Esophagus (tissue), 2 donors: ENCODE measurements at regions not wholly inside any gene's neighbourhood (a gene's known extent, or its start where the extent isn't known, plus 50 kb on each side); places are given as distances from the start of the nearest gene placed in this dataset.

Experiments
- H3K27ac ChIP-seq, 2 donors: one replicate each; pipeline ENCODE4 v1.5.1; 2013; ENCODE audit warnings: low read depth in 2 of 2, mild to moderate bottlenecking in 2 of 2, inconsistent platforms in 1 of 2, low read length in 1 of 2, moderate library complexity in 1 of 2
- H3K27me3 ChIP-seq, 2 donors: one replicate each; pipeline ENCODE4 v1.6.1; 2013; ENCODE audit warnings: low read length in 2 of 2, control low read depth in 1 of 2, mild to moderate bottlenecking in 1 of 2; ENCODE audit not compliant: insufficient read depth in 2 of 2, control insufficient read depth in 1 of 2
- H3K36me3 ChIP-seq, 2 donors: one replicate each; pipeline ENCODE4 v1.6.1; 2013; ENCODE audit warnings: low read length in 1 of 2; ENCODE audit not compliant: control insufficient read depth in 2 of 2, insufficient read depth in 2 of 2
- H3K4me1 ChIP-seq, 2 donors: one replicate each; pipeline ENCODE4 v1.6.1; 2013; ENCODE audit warnings: low read length in 1 of 2; ENCODE audit not compliant: control insufficient read depth in 2 of 2, insufficient read depth in 2 of 2
- H3K4me3 ChIP-seq, 2 donors: one replicate each; pipeline ENCODE4 v1.5.1; 2013; ENCODE audit warnings: low read length in 2 of 2, mild to moderate bottlenecking in 2 of 2, low read depth in 1 of 2, moderate library complexity in 1 of 2
- H3K9me3 ChIP-seq, 2 donors: one replicate each; pipeline ENCODE4 v1.6.1; 2013; ENCODE audit warnings: mild to moderate bottlenecking in 2 of 2, low read depth in 1 of 2, low read length in 1 of 2, moderate library complexity in 1 of 2; ENCODE audit not compliant: control insufficient read depth in 2 of 2, insufficient read depth in 1 of 2
- WGBS, 2 donors: extraction: QIAGEN DNeasy Blood & Tissue Kit; methylation state at CpG; one replicate each; pipeline ENCODE4 v1.1.7; 2013; 5-methylcytosine and 5-hydroxymethylcytosine counted together
- donor health status: healthy with polysubstance abuse.
- donor health status: Bipolar disorder and iron deficiency.

DNA sequence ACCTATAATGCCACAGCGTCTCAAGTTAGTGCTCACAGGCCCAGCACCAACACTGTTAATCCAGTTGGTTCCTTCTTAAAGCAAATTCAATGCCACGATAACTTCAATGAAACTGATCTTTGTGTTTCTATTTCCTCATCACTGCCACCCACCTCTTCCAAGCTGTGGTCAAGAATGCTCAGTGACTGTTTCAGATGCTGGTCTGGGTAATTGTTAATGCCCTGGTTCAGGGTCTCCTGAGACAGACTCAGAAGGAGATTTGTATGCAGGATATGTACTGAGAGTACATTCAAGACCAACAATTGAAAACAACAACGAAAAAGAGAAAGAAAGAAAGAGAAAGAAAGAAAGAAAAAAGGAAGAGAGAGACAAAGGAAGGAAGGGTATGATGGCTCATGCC lies 505.3 kb downstream of the TLE4 start:
- Histone ChIP-seq H3K4me3 (no peak overlapping the region), H3K4me1 (peaks cover 0 to 5% of the 10 kb centered on the region in 2 donors)

DNA sequence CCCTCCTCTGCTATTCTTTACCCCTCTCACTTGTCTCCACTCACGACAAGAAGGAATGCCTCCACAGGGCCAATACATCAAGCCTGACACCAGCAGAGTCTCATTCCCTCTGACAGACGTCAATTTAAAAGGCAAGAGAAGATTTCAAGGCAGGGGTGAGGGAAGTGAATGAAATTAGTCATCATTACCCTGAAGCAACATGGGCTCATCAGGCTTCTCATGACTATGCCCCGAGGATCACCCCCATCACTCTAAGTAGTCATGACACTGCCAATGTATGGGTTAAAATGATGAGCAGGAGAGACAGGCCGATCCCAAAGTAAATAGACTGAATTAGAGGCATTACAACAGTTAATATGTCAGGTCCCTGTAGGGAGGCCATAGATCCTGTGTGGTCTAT lies 504.4 kb downstream of the TLE4 start:
- Histone ChIP-seq H3K4me3 (no peak overlapping the region), H3K27me3 (no peaks in the 10 kb centered on the region), H3K4me1 (peaks cover 0 to 5% of the 10 kb centered on the region in 2 donors), H3K36me3 (no peaks in the 10 kb centered on the region), H3K9me3 (no peaks in the 10 kb centered on the region), H3K27ac (no peak overlapping the region)
- 52 to 60% methylated on average over 4 of the region's 4 CpGs for whole genome bisulfite sequencing, 2 donors

More for the DNA sequence above, 505.3 kb downstream of the TLE4 start:
- WGBS, 2 donors = 83% methylated on average over 3 of the region's 3 CpGs
- Histone ChIP-seq H3K27me3 (no peaks in the 10 kb centered on the region), H3K36me3 (no peaks in the 10 kb centered on the region), H3K27ac (no peak overlapping the region), H3K9me3 (no peaks in the 10 kb centered on the region)

DNA sequence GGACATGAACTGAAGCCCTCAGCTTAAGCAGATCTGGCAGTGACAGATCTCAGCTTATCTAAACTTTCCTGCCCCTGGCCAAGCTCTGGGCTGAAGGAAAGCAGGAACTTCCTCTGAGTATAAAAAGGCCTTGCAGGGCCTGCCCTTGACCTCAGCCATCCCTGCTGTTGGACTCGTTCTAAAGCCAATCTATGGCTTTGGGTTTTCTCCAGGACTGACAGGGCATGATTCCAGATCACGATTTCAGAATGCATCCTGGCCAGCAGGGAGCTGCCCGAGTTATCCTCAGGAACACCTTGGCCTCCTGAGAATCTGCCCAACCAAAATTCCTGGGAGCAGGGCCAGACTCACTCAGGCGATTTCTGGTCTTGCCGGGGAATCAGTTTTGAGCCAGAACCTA lies 502.7 kb downstream of the TLE4 start:
- peaks cover 0 to 5% of the 10 kb centered on the region in 2 donors for H3K4me1 ChIP-seq
- H3K27me3 ChIP-seq = no peaks in the 10 kb centered on the region
- no peaks in the 10 kb centered on the region for H3K36me3 ChIP-seq
- H3K27ac ChIP-seq = no peak overlapping the region
- 29 to 37% methylated on average over 5 of the region's 5 CpGs for WGBS, 2 donors
- no peaks in the 10 kb centered on the region for H3K9me3 ChIP-seq
- H3K4me3 ChIP-seq = no peak overlapping the region

DNA sequence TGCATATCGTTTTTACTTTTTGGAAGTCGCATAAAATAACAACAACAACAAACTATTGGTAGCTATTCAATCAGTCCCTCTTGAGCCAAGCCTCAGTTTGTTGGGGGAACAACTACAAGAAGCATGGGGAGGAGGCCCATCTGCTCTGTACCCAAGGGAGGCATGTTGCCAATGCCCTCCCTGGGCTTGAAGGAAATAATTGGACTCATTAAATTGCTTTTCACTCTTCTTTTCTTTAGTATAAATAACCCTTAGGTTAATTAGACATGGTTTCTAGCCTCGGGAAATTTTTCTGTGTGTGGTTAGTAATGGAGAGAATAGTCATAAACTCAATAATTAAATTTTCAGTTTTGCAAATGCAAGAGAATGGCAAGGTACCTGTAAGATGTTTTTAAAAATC lies 500.7 kb downstream of the TLE4 start:
- WGBS, 2 donors = 91% methylated on average over 3 of the region's 3 CpGs
- Histone ChIP-seq H3K9me3 (no peaks in the 10 kb centered on the region), H3K27me3 (no peaks in the 10 kb centered on the region), H3K4me3 (no peak overlapping the region), H3K4me1 (peaks cover 0 to 5% of the 10 kb centered on the region in 2 donors), H3K27ac (no peak overlapping the region), H3K36me3 (no peaks in the 10 kb centered on the region)

DNA sequence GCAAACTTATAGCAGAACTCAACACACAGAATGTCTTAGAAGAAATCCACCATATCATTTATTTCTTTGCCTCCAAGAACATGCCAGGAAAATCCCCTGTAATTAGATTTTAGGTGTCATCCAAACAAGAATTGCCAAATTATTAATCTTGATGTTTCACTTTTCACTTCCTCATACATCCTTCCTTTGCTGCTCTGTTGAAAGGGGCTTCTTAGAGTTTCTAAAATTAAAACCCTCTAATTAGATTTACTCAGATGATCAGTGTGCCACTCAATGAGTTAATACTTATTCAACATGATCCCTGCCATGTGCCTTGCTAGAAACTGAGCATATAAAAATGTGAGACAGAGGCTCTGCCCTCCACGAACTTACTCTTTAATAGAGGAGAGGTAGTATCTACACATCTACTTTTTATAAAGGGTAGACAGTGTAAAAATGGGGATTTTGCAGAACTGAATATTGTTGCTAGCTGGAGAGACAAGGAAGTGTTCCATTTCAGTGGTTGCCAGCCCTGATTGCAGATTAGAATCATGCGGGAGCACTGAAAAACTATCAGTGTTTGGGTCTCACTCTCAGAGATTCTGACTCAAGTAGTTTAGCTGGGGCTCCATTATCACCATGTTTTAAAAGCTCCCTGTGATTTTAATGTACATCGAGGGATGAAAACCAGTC lies 498.4 kb downstream of the TLE4 start:
- Histone ChIP-seq H3K4me3 (no peak overlapping the region), H3K9me3 (no peaks in the 10 kb centered on the region), H3K4me1 (peaks cover 0 to 5% of the 10 kb centered on the region in 2 donors), H3K36me3 (no peaks in the 10 kb centered on the region), H3K27me3 (no peaks in the 10 kb centered on the region), H3K27ac (no peak overlapping the region)
- 83 to 90% methylated on average over 3 of the region's 3 CpGs for WGBS, 2 donors

DNA sequence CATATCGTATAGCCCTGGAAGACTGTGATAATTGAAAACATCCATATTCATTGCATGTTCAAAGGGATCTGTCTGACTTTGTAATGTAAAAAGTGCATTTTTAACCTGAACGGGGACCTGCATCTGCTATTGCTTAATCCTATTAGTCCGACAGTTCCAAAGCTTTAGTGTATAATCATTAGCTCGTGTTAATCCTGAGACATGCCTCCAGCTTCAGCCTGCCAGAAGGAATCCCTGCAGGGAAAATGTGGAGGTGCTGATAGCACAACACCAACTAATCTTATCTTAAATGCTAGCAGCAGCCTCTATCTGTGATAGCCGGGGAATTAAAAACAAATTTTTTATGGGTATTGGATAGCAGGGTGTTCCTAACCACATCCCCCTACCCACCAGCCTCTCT lies 495.2 kb downstream of the TLE4 start:
- H3K9me3 ChIP-seq = no peaks in the 10 kb centered on the region
- 31 to 42% methylated on average over 5 of the region's 5 CpGs for WGBS, 2 donors

DNA sequence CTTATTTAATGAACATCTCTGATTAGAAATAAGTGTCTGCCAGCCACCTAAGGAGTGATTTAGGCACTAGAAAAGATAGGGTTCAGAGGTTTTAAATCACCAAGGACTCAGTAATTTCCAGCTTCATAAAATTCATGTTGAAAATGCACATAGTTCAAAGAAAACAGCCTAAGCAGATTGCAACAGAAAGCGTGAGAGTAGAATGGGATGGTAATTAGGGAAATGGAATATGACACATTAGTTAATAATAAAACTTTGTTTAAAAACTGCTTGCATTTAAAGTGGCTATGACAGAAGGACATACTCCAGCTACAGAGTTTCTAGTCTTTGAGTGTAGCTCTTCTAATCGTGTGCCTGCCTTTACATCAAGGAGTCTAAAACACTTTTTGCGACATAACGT lies 490.8 kb downstream of the TLE4 start:
- Histone ChIP-seq H3K36me3 (no peaks in the 10 kb centered on the region), H3K27me3 (no peaks in the 10 kb centered on the region), H3K27ac (no peak overlapping the region), H3K9me3 (no peaks in the 10 kb centered on the region), H3K4me1 (no peaks in the 10 kb centered on the region), H3K4me3 (no peak overlapping the region)
- 85 to 92% methylated on average over 4 of the region's 4 CpGs for WGBS, 2 donors

More for the DNA sequence above, 495.2 kb downstream of the TLE4 start:
- H3K4me1 ChIP-seq = no peaks in the 10 kb centered on the region
- no peaks in the 10 kb centered on the region for H3K27me3 ChIP-seq
- no peak overlapping the region for H3K27ac ChIP-seq
- no peak overlapping the region for H3K4me3 ChIP-seq
- no peaks in the 10 kb centered on the region for H3K36me3 ChIP-seq

DNA sequence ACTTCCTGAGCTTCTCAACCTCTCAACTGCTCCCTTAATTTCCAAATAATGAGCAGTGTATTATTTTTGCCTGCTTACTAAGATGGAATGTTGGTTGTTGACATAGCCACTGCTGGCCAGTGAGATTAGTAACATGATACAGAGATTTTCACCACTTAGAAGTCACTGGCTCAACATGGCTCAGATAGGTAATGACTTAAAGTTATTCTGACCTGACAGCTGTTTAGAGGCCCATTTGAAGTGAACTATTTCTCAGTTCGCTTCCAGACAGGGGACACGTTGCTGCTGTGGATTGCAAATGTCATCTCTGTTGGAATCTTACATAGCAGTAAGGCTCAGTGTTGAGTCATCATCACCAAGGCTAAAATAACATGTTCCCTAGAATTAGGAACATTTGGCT lies 490.2 kb downstream of the TLE4 start:
- Histone ChIP-seq H3K4me1 (no peaks in the 10 kb centered on the region), H3K4me3 (no peak overlapping the region), H3K36me3 (no peaks in the 10 kb centered on the region), H3K27me3 (no peaks in the 10 kb centered on the region), H3K9me3 (no peaks in the 10 kb centered on the region), H3K27ac (no peak overlapping the region)
- WGBS, 2 donors = 40 to 53% methylated on average over 2 of the region's 2 CpGs

DNA sequence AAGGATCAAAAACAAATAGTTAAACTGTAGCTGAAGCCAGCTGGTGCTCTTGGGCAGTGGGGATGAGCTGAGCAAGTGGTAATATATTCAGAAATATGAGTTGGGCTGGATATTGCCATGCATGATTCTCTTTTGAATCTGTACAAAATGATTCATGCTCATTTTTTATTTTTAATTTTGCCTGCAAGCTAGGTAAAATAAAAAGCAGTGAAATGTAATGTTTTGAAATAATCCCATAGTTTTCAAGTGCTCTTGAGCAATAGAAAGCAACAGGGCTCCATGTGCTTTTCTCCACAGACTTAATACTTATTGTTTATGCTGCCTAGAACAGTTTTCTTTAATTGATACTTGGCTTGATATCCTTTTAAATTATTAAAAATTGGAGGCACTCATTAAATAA lies 489.3 kb downstream of the TLE4 start:
- no peaks in the 10 kb centered on the region for H3K9me3 ChIP-seq
- H3K27ac ChIP-seq = no peak overlapping the region
- no peaks in the 10 kb centered on the region for H3K4me1 ChIP-seq
- no peak overlapping the region for H3K4me3 ChIP-seq
- no peaks in the 10 kb centered on the region for H3K36me3 ChIP-seq
- no peaks in the 10 kb centered on the region for H3K27me3 ChIP-seq

DNA sequence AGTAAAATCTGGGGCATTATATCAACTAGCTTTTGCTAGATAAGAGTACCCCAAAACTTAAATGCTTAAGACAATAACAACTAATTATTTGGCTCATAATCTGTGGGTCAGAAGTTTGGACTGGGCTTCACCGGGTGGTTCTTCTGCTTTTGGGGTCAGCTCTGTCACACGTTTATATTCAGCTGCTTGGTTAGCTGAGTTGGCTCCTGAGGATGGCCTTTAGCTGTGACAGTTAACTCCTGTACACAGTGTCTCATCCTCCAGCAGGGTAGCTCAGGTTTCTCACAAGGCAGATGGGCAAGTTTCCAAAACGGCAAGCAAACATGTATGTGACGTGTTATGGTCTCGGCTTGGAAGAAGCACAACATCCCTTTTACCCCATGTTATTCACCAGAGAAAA lies 488.2 kb downstream of the TLE4 start:
- WGBS, 2 donors = 91 to 92% methylated on average over 5 of the region's 5 CpGs

More for the DNA sequence above, 488.2 kb downstream of the TLE4 start:
- Histone ChIP-seq H3K4me1 (no peaks in the 10 kb centered on the region), H3K36me3 (no peaks in the 10 kb centered on the region), H3K4me3 (no peak overlapping the region), H3K27ac (no peak overlapping the region), H3K27me3 (no peaks in the 10 kb centered on the region), H3K9me3 (no peaks in the 10 kb centered on the region)
